ENCODE measurements at regions not wholly inside any gene's neighbourhood (a gene's known extent, or its start where the extent isn't known, plus 50 kb on each side); places are given as distances from the start of the nearest gene placed in this dataset.
A peak's percentile ranks its signal among the peaks of the same experiment; 100 is the strongest.

DNA sequence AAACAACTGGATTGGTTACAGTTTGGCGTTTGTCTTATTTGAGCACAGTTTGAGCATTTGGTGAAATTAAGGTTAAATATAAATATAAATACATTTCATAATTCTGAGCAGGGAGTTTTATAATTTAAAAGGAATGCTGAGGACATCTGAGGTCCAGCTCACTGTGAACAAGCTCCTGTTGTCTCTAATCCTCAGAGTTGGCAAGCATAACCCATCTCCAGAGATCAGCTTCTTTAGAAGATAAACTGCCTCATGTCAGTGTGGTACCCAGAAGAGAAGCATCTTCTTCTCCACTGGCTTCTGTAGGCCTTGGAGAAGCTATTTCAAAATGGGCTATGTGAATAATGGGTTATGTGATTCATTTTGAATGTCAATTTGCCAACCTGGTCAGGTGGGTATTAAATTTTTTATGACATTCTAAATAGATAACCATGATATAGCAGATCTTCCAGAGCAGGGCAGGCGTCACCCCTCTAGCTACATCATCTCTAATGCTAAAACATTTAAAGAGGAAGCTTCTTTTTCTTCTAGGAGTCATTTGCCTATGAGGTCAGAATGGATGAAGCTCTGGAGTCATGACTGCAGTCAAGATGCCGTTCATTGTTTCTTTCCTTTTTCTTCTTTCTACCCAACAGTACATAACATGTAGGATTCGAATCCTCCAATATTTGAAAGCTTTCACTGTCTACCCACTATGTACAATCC, 324.0 kb downstream of the RNF144A start:
- WGBS, 2 experiments (ENCODE audit: insufficient coverage in 1 of 2, insufficient read length in 1 of 2) = 75 to 94% methylated on average over 1 to 4 of the region's 4 CpGs
- H3K4me3 ChIP-seq (ENCODE audit: low read length) = no peak overlapping the region
- peaks cover 10% of the 10 kb centered on the region for H3K4me1 ChIP-seq (ENCODE audit: control insufficient read depth, insufficient read depth, low read length)
- no peak overlapping the region for H3K27ac Mint-ChIP-seq
- H3K36me3 Mint-ChIP-seq (ENCODE audit: low read depth) = no peaks in the 10 kb centered on the region
- no peaks in the 10 kb centered on the region for H3K27me3 Mint-ChIP-seq (ENCODE audit: insufficient read depth)
- H3K4me1 Mint-ChIP-seq = peaks cover 15% of the 10 kb centered on the region
- H3K9me3 Mint-ChIP-seq = no peaks in the 10 kb centered on the region
- no peaks in the 10 kb centered on the region for H3K27me3 ChIP-seq (ENCODE audit: control insufficient read depth, insufficient read depth, low read length, poor library complexity, severe bottlenecking)
- DNase-seq = no peak
- no peaks in the 10 kb centered on the region for H3K9me3 ChIP-seq (ENCODE audit: control insufficient read depth, low read length)
- H3K27ac ChIP-seq (ENCODE audit: low read depth, low read length) = no peak overlapping the region
- H3K9ac ChIP-seq (ENCODE audit: extremely low read depth, low read length, poor library complexity, severe bottlenecking) = no peak overlapping the region
- no peak overlapping the region for H3K4me3 Mint-ChIP-seq
- TF ChIP-seq, protein P1, sequence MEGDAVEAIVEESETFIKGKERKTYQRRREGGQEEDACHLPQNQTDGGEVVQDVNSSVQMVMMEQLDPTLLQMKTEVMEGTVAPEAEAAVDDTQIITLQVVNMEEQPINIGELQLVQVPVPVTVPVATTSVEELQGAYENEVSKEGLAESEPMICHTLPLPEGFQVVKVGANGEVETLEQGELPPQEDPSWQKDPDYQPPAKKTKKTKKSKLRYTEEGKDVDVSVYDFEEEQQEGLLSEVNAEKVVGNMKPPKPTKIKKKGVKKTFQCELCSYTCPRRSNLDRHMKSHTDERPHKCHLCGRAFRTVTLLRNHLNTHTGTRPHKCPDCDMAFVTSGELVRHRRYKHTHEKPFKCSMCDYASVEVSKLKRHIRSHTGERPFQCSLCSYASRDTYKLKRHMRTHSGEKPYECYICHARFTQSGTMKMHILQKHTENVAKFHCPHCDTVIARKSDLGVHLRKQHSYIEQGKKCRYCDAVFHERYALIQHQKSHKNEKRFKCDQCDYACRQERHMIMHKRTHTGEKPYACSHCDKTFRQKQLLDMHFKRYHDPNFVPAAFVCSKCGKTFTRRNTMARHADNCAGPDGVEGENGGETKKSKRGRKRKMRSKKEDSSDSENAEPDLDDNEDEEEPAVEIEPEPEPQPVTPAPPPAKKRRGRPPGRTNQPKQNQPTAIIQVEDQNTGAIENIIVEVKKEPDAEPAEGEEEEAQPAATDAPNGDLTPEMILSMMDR (conservative IDR thresholded peaks at IDR 0.05) = no peak
- H3K36me3 ChIP-seq (ENCODE audit: control insufficient read depth, insufficient read depth, low read length) = no peaks in the 10 kb centered on the region

DNA sequence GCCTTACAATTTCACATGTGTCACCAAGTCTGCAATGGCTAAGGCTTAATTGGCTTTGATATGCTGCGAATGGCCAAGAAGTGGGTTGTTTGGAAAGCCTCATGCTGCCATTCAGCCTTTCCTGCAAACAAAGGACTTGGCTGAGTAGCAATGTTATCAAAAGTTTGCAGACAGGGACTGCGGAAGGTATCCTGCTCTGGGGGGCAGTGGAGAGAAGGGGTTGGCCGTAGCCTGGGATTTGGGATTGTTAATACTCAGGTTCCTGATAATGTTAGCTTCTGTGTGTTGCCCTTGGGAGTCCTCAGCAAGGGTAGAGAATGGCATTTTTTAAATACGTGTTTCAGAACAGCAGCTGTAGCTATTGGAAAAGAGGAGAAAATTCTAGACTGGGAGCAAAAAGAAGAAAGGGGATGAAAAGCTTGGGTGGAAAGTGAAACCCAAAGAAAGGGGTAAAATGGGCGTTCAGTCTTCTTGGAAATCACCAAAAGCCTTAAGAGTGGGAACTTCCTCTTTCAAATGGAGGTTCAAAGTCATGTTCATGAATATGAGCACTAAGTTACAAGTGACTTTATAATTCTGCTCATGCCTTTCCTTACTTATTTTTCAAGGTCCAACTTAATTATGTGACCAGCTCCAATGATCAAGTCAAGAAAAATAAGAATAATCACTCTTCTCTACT, 325.1 kb downstream of the RNF144A start:
- Histone ChIP-seq H3K9ac (ENCODE audit: extremely low read depth, low read length, poor library complexity, severe bottlenecking) (no peak overlapping the region), H3K4me1 (ENCODE audit: control insufficient read depth, insufficient read depth, low read length) (peaks cover 10% of the 10 kb centered on the region), H3K27me3 (ENCODE audit: control insufficient read depth, insufficient read depth, low read length, poor library complexity, severe bottlenecking) (no peaks in the 10 kb centered on the region), H3K36me3 (ENCODE audit: control insufficient read depth, insufficient read depth, low read length) (no peaks in the 10 kb centered on the region), H3K27ac (ENCODE audit: low read depth, low read length) (no peak overlapping the region), H3K4me3 (ENCODE audit: low read length) (peak overlapping the region; percentile 47), H3K9me3 (ENCODE audit: control insufficient read depth, low read length) (no peaks in the 10 kb centered on the region)
- WGBS, 2 experiments (ENCODE audit: insufficient coverage in 1 of 2, insufficient read length in 1 of 2) = 71 to 90% methylated on average over 3 to 5 of the region's 5 CpGs
- peaks cover 15% of the 10 kb centered on the region for H3K4me1 Mint-ChIP-seq
- no peak overlapping the region for H3K27ac Mint-ChIP-seq
- H3K9me3 Mint-ChIP-seq = no peaks in the 10 kb centered on the region
- no peak overlapping the region for H3K4me3 Mint-ChIP-seq
- TF ChIP-seq, protein P1 (conservative IDR thresholded peaks at IDR 0.05) = peak; percentile 27
- no peaks in the 10 kb centered on the region for H3K27me3 Mint-ChIP-seq (ENCODE audit: insufficient read depth)
- DNase-seq = peak; percentile 58
- no peaks in the 10 kb centered on the region for H3K36me3 Mint-ChIP-seq (ENCODE audit: low read depth)

DNA sequence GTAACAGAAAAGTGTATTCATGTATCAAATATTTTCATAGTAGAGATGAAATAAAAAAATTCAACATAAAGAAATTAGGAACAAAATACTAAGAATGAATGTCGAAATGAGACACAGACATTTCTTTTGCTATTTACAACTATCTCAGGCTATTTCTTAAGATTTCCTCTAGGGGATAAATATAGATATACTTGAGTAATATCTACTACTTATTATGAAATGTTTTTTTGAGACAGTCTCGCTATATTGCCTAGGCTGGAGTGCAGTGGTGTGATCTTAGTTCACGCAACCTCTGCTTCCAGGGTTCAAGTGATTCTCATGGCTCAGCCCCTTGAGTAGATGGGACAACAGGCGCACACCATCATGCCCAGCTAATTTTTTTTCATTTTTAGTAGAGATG, 326.1 kb downstream of the RNF144A start:
- WGBS, 2 experiments (ENCODE audit: insufficient coverage in 1 of 2, insufficient read length in 1 of 2) = 97% methylated on average over 3 of the region's 4 CpGs; no CpG with 5 or more reads in 1 of the 2 experiments
- H3K27ac ChIP-seq (ENCODE audit: low read depth, low read length) = no peak overlapping the region

More for the DNA sequence above, 326.1 kb downstream of the RNF144A start:
- H3K36me3 ChIP-seq (ENCODE audit: control insufficient read depth, insufficient read depth, low read length) = no peaks in the 10 kb centered on the region
- no peaks in the 10 kb centered on the region for H3K27me3 ChIP-seq (ENCODE audit: control insufficient read depth, insufficient read depth, low read length, poor library complexity, severe bottlenecking)
- Mint-ChIP-seq H3K36me3 (ENCODE audit: low read depth) (no peaks in the 10 kb centered on the region), H3K4me1 (peaks cover 15% of the 10 kb centered on the region), H3K27ac (no peak overlapping the region), H3K4me3 (no peak overlapping the region), H3K27me3 (ENCODE audit: insufficient read depth) (no peaks in the 10 kb centered on the region), H3K9me3 (no peaks in the 10 kb centered on the region)
- H3K4me1 ChIP-seq (ENCODE audit: control insufficient read depth, insufficient read depth, low read length) = peaks cover 10% of the 10 kb centered on the region
- DNase-seq = no peak
- no peak overlapping the region for H3K4me3 ChIP-seq (ENCODE audit: low read length)
- H3K9ac ChIP-seq (ENCODE audit: extremely low read depth, low read length, poor library complexity, severe bottlenecking) = no peak overlapping the region
- TF ChIP-seq, protein P1 (conservative IDR thresholded peaks at IDR 0.05) = no peak
- no peaks in the 10 kb centered on the region for H3K9me3 ChIP-seq (ENCODE audit: control insufficient read depth, low read length)

Measured in endodermal cell (in vitro differentiated cells).